Stomach (tissue), 4 donors: ENCODE measurements at regions not wholly inside any gene's neighbourhood (a gene's known extent, or its start where the extent isn't known, plus 50 kb on each side); places are given as distances from the start of the nearest gene placed in this dataset.

Source experiments
- POLR2A ChIP-seq, 4 donors: fragments of 450-650 bp; IDR thresholded peaks; one replicate each; pipeline ENCODE4 v1.6.1; 2016; ENCODE audit warnings: antibody characterized with exemption in 4 of 4, control low read depth in 2 of 4, mild to moderate bottlenecking in 1 of 4, moderate library complexity in 1 of 4
- TF ChIP-seq, protein P1 (sequence below), 7 experiments: fragments of 450-650 bp in 4 of 7; fragments of 200-600 bp in 3 of 7; sonication (generic) in 3 of 7; IDR thresholded peaks; one replicate each; pipeline ENCODE4 v1.5.1; 2016 to 2019; ENCODE audit warnings: antibody characterized with exemption in 7 of 7, control low read depth in 2 of 7, mild to moderate bottlenecking in 1 of 7

DNA sequence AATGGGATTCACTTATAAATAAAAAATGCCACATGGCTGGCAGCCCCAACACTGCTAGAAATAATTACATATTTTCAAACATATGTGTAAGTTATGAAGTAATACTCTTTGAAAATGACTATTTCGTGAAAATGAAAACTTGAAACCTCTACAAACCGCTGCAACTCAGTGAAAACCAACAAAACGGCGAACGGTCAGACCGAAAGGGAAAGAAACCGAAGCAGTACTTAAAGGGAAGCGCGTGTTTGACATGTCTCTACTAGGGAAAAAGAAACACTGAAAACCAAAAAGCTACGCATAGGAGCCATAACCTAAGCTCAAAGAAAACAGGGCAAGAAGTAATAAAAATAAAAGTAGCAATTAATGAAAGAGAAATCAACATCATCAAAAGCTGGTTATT, 121.0 kb upstream of the GGTLC1 start:
- TF ChIP-seq, protein P1, sequence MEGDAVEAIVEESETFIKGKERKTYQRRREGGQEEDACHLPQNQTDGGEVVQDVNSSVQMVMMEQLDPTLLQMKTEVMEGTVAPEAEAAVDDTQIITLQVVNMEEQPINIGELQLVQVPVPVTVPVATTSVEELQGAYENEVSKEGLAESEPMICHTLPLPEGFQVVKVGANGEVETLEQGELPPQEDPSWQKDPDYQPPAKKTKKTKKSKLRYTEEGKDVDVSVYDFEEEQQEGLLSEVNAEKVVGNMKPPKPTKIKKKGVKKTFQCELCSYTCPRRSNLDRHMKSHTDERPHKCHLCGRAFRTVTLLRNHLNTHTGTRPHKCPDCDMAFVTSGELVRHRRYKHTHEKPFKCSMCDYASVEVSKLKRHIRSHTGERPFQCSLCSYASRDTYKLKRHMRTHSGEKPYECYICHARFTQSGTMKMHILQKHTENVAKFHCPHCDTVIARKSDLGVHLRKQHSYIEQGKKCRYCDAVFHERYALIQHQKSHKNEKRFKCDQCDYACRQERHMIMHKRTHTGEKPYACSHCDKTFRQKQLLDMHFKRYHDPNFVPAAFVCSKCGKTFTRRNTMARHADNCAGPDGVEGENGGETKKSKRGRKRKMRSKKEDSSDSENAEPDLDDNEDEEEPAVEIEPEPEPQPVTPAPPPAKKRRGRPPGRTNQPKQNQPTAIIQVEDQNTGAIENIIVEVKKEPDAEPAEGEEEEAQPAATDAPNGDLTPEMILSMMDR (IDR thresholded peaks at IDR 0.05): no peak
- no peak for TF ChIP-seq POLR2A (IDR thresholded peaks at IDR 0.05)
